ENCODE measurements at regions not wholly inside any gene's neighbourhood (a gene's known extent, or its start where the extent isn't known, plus 50 kb on each side); places are given as distances from the start of the nearest gene placed in this dataset.

- DNase-seq (no peak), ATAC-seq (no peak)
- Mint-ChIP-seq H3K4me1 (no peaks in the 10 kb centered on the region), H3K27ac (no peak overlapping the region), H3K27me3 (no peaks in the 10 kb centered on the region), H3K4me3 (no peak overlapping the region), H3K9me3 (peaks cover 0 to 6% of the 10 kb centered on the region in 2 donors)
Measured at GRCh38 chr10:52877451-52877850, 104.9 kb upstream of the MBL2 start.

GRCh38 chr10:52875336-52875735 is 102.8 kb upstream of the MBL2 start:
- Mint-ChIP-seq H3K27me3 (no peaks in the 10 kb centered on the region), H3K9me3 (peaks cover 0 to 6% of the 10 kb centered on the region in 2 donors), H3K27ac (no peak overlapping the region), H3K4me1 (no peaks in the 10 kb centered on the region), H3K4me3 (no peak overlapping the region)
- DNase-seq (no peak), ATAC-seq (no peak)

- peaks cover 0 to 11% of the 10 kb centered on the region in 2 donors for H3K9me3 Mint-ChIP-seq
- no peak overlapping the region for H3K4me3 Mint-ChIP-seq
- H3K4me1 Mint-ChIP-seq = no peaks in the 10 kb centered on the region
- ATAC-seq = no peak
- no peaks in the 10 kb centered on the region for H3K27me3 Mint-ChIP-seq
- H3K27ac Mint-ChIP-seq = no peak overlapping the region
- no peak for DNase-seq
Measured at GRCh38 chr10:52874581-52874980, 102.0 kb upstream of the MBL2 start.

- no peak for ATAC-seq
- no peaks in the 10 kb centered on the region for H3K27me3 Mint-ChIP-seq
- no peak overlapping the region for H3K4me3 Mint-ChIP-seq
- no peaks in the 10 kb centered on the region for H3K4me1 Mint-ChIP-seq
- peaks cover 17 to 21% of the 10 kb centered on the region in 2 donors for H3K9me3 Mint-ChIP-seq
- DNase-seq = no peak
- H3K27ac Mint-ChIP-seq = no peak overlapping the region
Measured at GRCh38 chr10:52871191-52871843, 98.7 kb upstream of the MBL2 start.

GRCh38 chr10:52870562-52870961 is 98.0 kb upstream of the MBL2 start:
- no peak overlapping the region for H3K27ac Mint-ChIP-seq
- ATAC-seq (no peak), DNase-seq (no peak)
- H3K4me1 Mint-ChIP-seq = no peaks in the 10 kb centered on the region
- H3K9me3 Mint-ChIP-seq = peaks cover 17 to 21% of the 10 kb centered on the region in 2 donors
- H3K27me3 Mint-ChIP-seq = no peaks in the 10 kb centered on the region
- H3K4me3 Mint-ChIP-seq = no peak overlapping the region

GRCh38 chr10:52869864-52870263 is 97.3 kb upstream of the MBL2 start:
- no peaks in the 10 kb centered on the region for H3K4me1 Mint-ChIP-seq
- no peak for DNase-seq
- H3K27ac Mint-ChIP-seq = no peak overlapping the region
- ATAC-seq = no peak
- peaks cover 17 to 21% of the 10 kb centered on the region in 2 donors for H3K9me3 Mint-ChIP-seq
- H3K27me3 Mint-ChIP-seq = no peaks in the 10 kb centered on the region
- H3K4me3 Mint-ChIP-seq = no peak overlapping the region

GRCh38 chr10:52865213-52865612 is 92.6 kb upstream of the MBL2 start:
- Mint-ChIP-seq H3K4me3 (no peak overlapping the region), H3K4me1 (no peaks in the 10 kb centered on the region)
- no peak for ATAC-seq

GRCh38 chr10:52864201-52865106 is 91.9 kb upstream of the MBL2 start:
- Mint-ChIP-seq H3K27me3 (no peaks in the 10 kb centered on the region), H3K9me3 (peaks cover 17 to 21% of the 10 kb centered on the region in 2 donors), H3K27ac (no peak overlapping the region), H3K4me1 (no peaks in the 10 kb centered on the region), H3K4me3 (no peak overlapping the region)
- DNase-seq (no peak), ATAC-seq (no peak)

More at GRCh38 chr10:52865213-52865612, 92.6 kb upstream of the MBL2 start:
- no peak for DNase-seq
- Mint-ChIP-seq H3K27ac (no peak overlapping the region), H3K27me3 (no peaks in the 10 kb centered on the region), H3K9me3 (peaks cover 17 to 21% of the 10 kb centered on the region in 2 donors)

GRCh38 chr10:52858722-52859121 is 86.1 kb upstream of the MBL2 start:
- DNase-seq = no peak
- ATAC-seq = no peak
- Mint-ChIP-seq H3K4me3 (no peak overlapping the region), H3K9me3 (peaks cover 0 to 12% of the 10 kb centered on the region in 2 donors), H3K4me1 (no peaks in the 10 kb centered on the region), H3K27me3 (no peaks in the 10 kb centered on the region), H3K27ac (no peak overlapping the region)

- no peaks in the 10 kb centered on the region for H3K27me3 Mint-ChIP-seq
- H3K4me1 Mint-ChIP-seq = no peaks in the 10 kb centered on the region
- H3K27ac Mint-ChIP-seq = no peak overlapping the region
- H3K9me3 Mint-ChIP-seq = peaks cover 0 to 8% of the 10 kb centered on the region in 2 donors
- ATAC-seq = no peak
- no peak for DNase-seq
- H3K4me3 Mint-ChIP-seq = no peak overlapping the region
Measured at GRCh38 chr10:52855546-52856325, 83.2 kb upstream of the MBL2 start.

GRCh38 chr10:52853704-52854103 is 81.1 kb upstream of the MBL2 start:
- H3K4me3 Mint-ChIP-seq = no peak overlapping the region
- no peak overlapping the region for H3K27ac Mint-ChIP-seq
- H3K4me1 Mint-ChIP-seq = no peaks in the 10 kb centered on the region
- no peak for ATAC-seq
- H3K27me3 Mint-ChIP-seq = no peaks in the 10 kb centered on the region
- H3K9me3 Mint-ChIP-seq = peaks cover 0 to 6% of the 10 kb centered on the region in 2 donors
- no peak for DNase-seq

GRCh38 chr10:52836816-52837215 is 64.2 kb upstream of the MBL2 start:
- H3K27ac Mint-ChIP-seq = no peak overlapping the region
- no peaks in the 10 kb centered on the region for H3K27me3 Mint-ChIP-seq
- no peaks in the 10 kb centered on the region for H3K4me1 Mint-ChIP-seq
- peaks cover 9 to 38% of the 10 kb centered on the region in 2 donors for H3K9me3 Mint-ChIP-seq
- ATAC-seq (no peak), DNase-seq (no peak)
- no peak overlapping the region for H3K4me3 Mint-ChIP-seq

Data from stimulated activated naive CD8-positive, alpha-beta T cell treated with anti-CD3 and anti-CD28 coated beads, Interleukin-15, amount 100 ng/mL, for 72 hours (primary cell).